IMR-90 (cell line): ENCODE measurements at regions not wholly inside any gene's neighbourhood (a gene's known extent, or its start where the extent isn't known, plus 50 kb on each side); places are given as distances from the start of the nearest gene placed in this dataset.

Source experiments
- ATAC-seq: fragments of 200-7000 bp; cut with Tn5 transposase; 2 replicates; pipeline ENCODE4 v1.9.1; 2020; ENCODE audit warnings: low read depth, mild to moderate bottlenecking, moderate library complexity
- BruUV-seq: library from RNA; stranded (reverse); fragments of 400-500 nt; replicated peaks from 2 replicates; lab custom pipeline; 2021; lab: Mats Ljungman, UMichigan
- CTCF ChIA-PET: fragments of 300-600 bp; formaldehyde crosslinking; extraction: SDS; loops from one replicate; lab custom pipeline; 2021; ENCODE audit warnings: antibody characterized with exemption; lab: Yijun Ruan, JAX
- POLR2A ChIA-PET: fragments of 300-600 bp; sonication (Branson Sonifier 250); formaldehyde crosslinking; loops from one replicate; lab custom pipeline; 2022; ENCODE audit warnings: antibody characterized with exemption; ENCODE audit not compliant: unreplicated experiment; lab: Charles Lee
- DNase-seq: peaks from one replicate; pipeline ENCODE4 v3.0.0; 2013
- H2AFZ ChIP-seq: replicated peaks from 2 replicates; pipeline ENCODE3; 2013; ENCODE audit warnings: low read length, mild to moderate bottlenecking; ENCODE audit not compliant: poor library complexity
- H2AK5ac ChIP-seq: 2 replicates; pipeline ENCODE4 v1.6.1; 2013; ENCODE audit warnings: low read depth, low read length, inconsistent platforms
- H2AK9ac ChIP-seq: replicated peaks from 2 replicates; pipeline ENCODE3; 2013; ENCODE audit warnings: mild to moderate bottlenecking, low read depth, low read length, moderate library complexity; ENCODE audit not compliant: poor library complexity
- H2BK120ac ChIP-seq: 2 replicates; pipeline ENCODE4 v1.6.1; 2013; ENCODE audit warnings: low read depth, low read length, inconsistent platforms
- H2BK15ac ChIP-seq: 3 replicates; pipeline ENCODE4 v1.6.1; 2013; ENCODE audit warnings: low read depth, low read length, inconsistent platforms
- H2BK20ac ChIP-seq: 2 replicates; pipeline ENCODE4 v1.6.1; 2013; ENCODE audit warnings: low read depth, mild to moderate bottlenecking, inconsistent platforms, low read length, moderate library complexity
- H2BK5ac ChIP-seq: 2 replicates; pipeline ENCODE4 v1.6.1; 2013; ENCODE audit warnings: mild to moderate bottlenecking, low read depth, low read length, inconsistent platforms; ENCODE audit not compliant: poor library complexity, severe bottlenecking
- H3K14ac ChIP-seq: replicated peaks from 2 replicates; pipeline ENCODE4 v1.6.1; 2013; ENCODE audit warnings: low read depth, low read length, inconsistent platforms
- H3K18ac ChIP-seq: 2 replicates; pipeline ENCODE4 v1.6.1; 2013; ENCODE audit warnings: low read depth, low read length, control low read depth
- H3K23ac ChIP-seq: 2 replicates; pipeline ENCODE4 v1.6.1; 2013; ENCODE audit warnings: low read depth, low read length, inconsistent platforms
- H3K27ac ChIP-seq: 2 replicates; pipeline ENCODE4 v1.5.1; 2013; ENCODE audit warnings: mild to moderate bottlenecking, control low read depth, low read length; ENCODE audit not compliant: insufficient read depth
- H3K27me3 ChIP-seq: 2 replicates; pipeline ENCODE4 v1.6.1; 2013; ENCODE audit warnings: low read length; ENCODE audit not compliant: control insufficient read depth, insufficient read depth
- H3K36me3 ChIP-seq: 2 replicates; pipeline ENCODE4 v1.6.1; 2013; ENCODE audit warnings: low read length, mixed read lengths; ENCODE audit not compliant: control insufficient read depth, insufficient read depth
- H3K4ac ChIP-seq: 2 replicates; pipeline ENCODE4 v1.6.1; 2013; ENCODE audit warnings: low read depth, low read length, inconsistent platforms
- H3K4me1 ChIP-seq: 2 replicates; pipeline ENCODE4 v1.6.1; 2013; ENCODE audit warnings: low read length, mixed read lengths; ENCODE audit not compliant: control insufficient read depth, insufficient read depth
- H3K4me2 ChIP-seq: 2 replicates; pipeline ENCODE4 v1.6.1; 2013; ENCODE audit warnings: low read depth, mild to moderate bottlenecking, control low read depth, low read length, moderate library complexity
- H3K4me3 ChIP-seq: 2 replicates; pipeline ENCODE4 v1.5.1; 2013; ENCODE audit warnings: low read depth, mild to moderate bottlenecking, control low read depth, low read length, moderate library complexity; ENCODE audit not compliant: insufficient read depth
- H3K56ac ChIP-seq: 2 replicates; pipeline ENCODE4 v1.6.1; 2013; ENCODE audit warnings: low read length, inconsistent platforms; ENCODE audit not compliant: insufficient read depth; ENCODE audit errors: extremely low read depth
- H3K79me1 ChIP-seq, 2 experiments: 2 replicates each; pipeline ENCODE4 v1.6.1; 2013; ENCODE audit warnings: low read length in 2 of 2, inconsistent platforms in 1 of 2, low read depth in 1 of 2
- H3K9ac ChIP-seq: 2 replicates; pipeline ENCODE4 v1.6.1; 2013; ENCODE audit warnings: low read depth, low read length, control low read depth
- H3K9me1 ChIP-seq: 2 replicates; pipeline ENCODE4 v1.6.1; 2013; ENCODE audit warnings: low read length, inconsistent platforms; ENCODE audit not compliant: insufficient read depth
- H3K9me3 ChIP-seq: 2 replicates; pipeline ENCODE4 v1.6.1; 2013; ENCODE audit warnings: low read length; ENCODE audit not compliant: control insufficient read depth, insufficient read depth
- H4K20me1 ChIP-seq: 2 replicates; pipeline ENCODE4 v1.6.1; 2013; ENCODE audit warnings: low read length, inconsistent platforms; ENCODE audit not compliant: insufficient read depth
- H4K5ac ChIP-seq: 2 replicates; pipeline ENCODE4 v1.6.1; 2013; ENCODE audit warnings: mild to moderate bottlenecking, low read depth, low read length, control low read depth
- H4K8ac ChIP-seq, 2 experiments: 2 replicates each; pipeline ENCODE4 v1.6.1; 2013; ENCODE audit warnings: low read depth in 2 of 2, low read length in 2 of 2, control low read depth in 1 of 2, inconsistent platforms in 1 of 2
- H4K91ac ChIP-seq: 2 replicates; pipeline ENCODE4 v1.6.1; 2013; ENCODE audit warnings: low read depth, low read length, inconsistent platforms; ENCODE audit not compliant: insufficient read depth
- BHLHE40 ChIP-seq: fragments of 150-350 bp; IDR thresholded peaks from 2 replicates; pipeline ENCODE4 v1.6.1; 2016; ENCODE audit warnings: mild to moderate bottlenecking, low read depth, low read length
- CEBPB ChIP-seq: IDR thresholded peaks from 2 replicates; pipeline ENCODE4 v1.6.1; 2012; ENCODE audit warnings: low read depth, low read length, improper control_type of control experiment
- CHD1 ChIP-seq: IDR thresholded peaks from 2 replicates; pipeline ENCODE4 v1.6.1; 2012; ENCODE audit warnings: low read depth, low read length, improper control_type of control experiment
- ELK1 ChIP-seq: fragments of 150-350 bp; IDR thresholded peaks from 2 replicates; pipeline ENCODE4 v1.6.1; 2016; ENCODE audit warnings: low read depth, mild to moderate bottlenecking, low read length, moderate library complexity, borderline replicate concordance
- FOS ChIP-seq: fragments of 150-350 bp; IDR thresholded peaks from 2 replicates; pipeline ENCODE4 v1.6.1; 2016; ENCODE audit warnings: low read depth, low read length
- MAFK ChIP-seq: IDR thresholded peaks from 2 replicates; pipeline ENCODE4 v1.6.1; 2012; ENCODE audit warnings: low read depth, low read length, improper control_type of control experiment
- MAZ ChIP-seq: IDR thresholded peaks from 2 replicates; pipeline ENCODE4 v1.6.1; 2012; ENCODE audit warnings: low read depth, mild to moderate bottlenecking, low read length, improper control_type of control experiment, moderate library complexity, borderline replicate concordance
- MXI1 ChIP-seq: IDR thresholded peaks from 2 replicates; pipeline ENCODE4 v1.6.1; 2012; ENCODE audit warnings: low read depth, mild to moderate bottlenecking, low read length, moderate library complexity, borderline replicate concordance
- NFE2L2 ChIP-seq: fragments of 150-350 bp; IDR thresholded peaks from 2 replicates; pipeline ENCODE4 v1.6.1; 2016; ENCODE audit warnings: low read depth, mild to moderate bottlenecking, low read length
- POLR2A ChIP-seq: IDR thresholded peaks from 2 replicates; pipeline ENCODE4 v1.6.1; 2012; ENCODE audit warnings: mild to moderate bottlenecking, low read depth, low read length
- RAD21 ChIP-seq: IDR thresholded peaks from 2 replicates; pipeline ENCODE4 v1.6.1; 2012; ENCODE audit warnings: low read length, improper control_type of control experiment
- RCOR1 ChIP-seq: IDR thresholded peaks from 2 replicates; pipeline ENCODE4 v1.6.1; 2012; ENCODE audit warnings: mild to moderate bottlenecking, low read length, improper control_type of control experiment; ENCODE audit not compliant: insufficient replicate concordance
- SMC3 ChIP-seq: fragments of 150-350 bp; IDR thresholded peaks from 2 replicates; pipeline ENCODE4 v1.6.1; 2016; ENCODE audit warnings: low read depth, mild to moderate bottlenecking, antibody characterized with exemption, low read length, moderate library complexity
- USF2 ChIP-seq: fragments of 150-350 bp; IDR thresholded peaks from 2 replicates; pipeline ENCODE4 v1.6.1; 2017; ENCODE audit warnings: mild to moderate bottlenecking, antibody characterized with exemption, low read length, low read depth
- WGBS, 2 experiments: methylation state at CpG; one replicate each; pipeline versions ENCODE4 v1.1.5 to v1.1.7; 2013; ENCODE audit warnings: missing lambda C conversion rate in 2 of 2; ENCODE audit not compliant: insufficient read length in 1 of 2; ENCODE audit errors: extremely low coverage in 2 of 2; 5-methylcytosine and 5-hydroxymethylcytosine counted together
- dilution Hi-C: fragments of 300-500 bp; cut with HindIII; formaldehyde crosslinking; loops from one replicate; pipeline ENCODE4 v1.14.3; 2018; ENCODE audit warnings: low sequenced_read_pairs; ENCODE audit not compliant: unreplicated experiment
- in situ Hi-C: fragments of 300-500 bp; cut with MboI; formaldehyde crosslinking; loops from 3 replicates; pipeline ENCODE4 v1.14.3; 2019; ENCODE audit warnings: low sequenced_read_pairs, inconsistent platforms, mixed read lengths
- intact Hi-C: fragments of 100-400 bp; cut with micrococcal nuclease; formaldehyde crosslinking; loops from 2 replicates; pipeline ENCODE4 v1.10.0; 2022
- TF ChIP-seq, protein P1 (sequence below): conservative IDR thresholded peaks from 2 replicates; pipeline ENCODE4 v1.5.1; 2012; ENCODE audit warnings: mild to moderate bottlenecking, low read depth, low read length, improper control_type of control experiment

- Histone ChIP-seq H3K23ac (no peak overlapping the region), H3K27ac (peak overlapping the region; percentile 66; the same call in 1 of the 2 replicates), H3K36me3 (no peaks in the 10 kb centered on the region), H3K9ac (no peak overlapping the region), H3K18ac (0 out of 2 replicates have a peak overlapping the region, but pooled peaks have one; percentile 14), H3K9me1 (peaks cover 9% of the 10 kb centered on the region), H3K4me2 (no peak overlapping the region), H2BK20ac (peak overlapping the region; percentile 62), H3K4ac (peak overlapping the region; percentile 31), H2AFZ (no peak overlapping the region), H2BK5ac (peak overlapping the region; percentile 79), H4K5ac (peak overlapping the region; percentile 10), H4K8ac (peak overlapping the region; percentile 25 to 31; a peak in 2 of 4 replicates), H3K4me1 (peaks cover 16% of the 10 kb centered on the region), H3K27me3 (0 out of 2 replicates have a peak, but pooled peaks cover 2% of the 10 kb centered on the region), H3K79me1 (no peaks in the 10 kb centered on the region), H2BK15ac (no peak overlapping the region), H2AK5ac (peak overlapping the region; percentile 75), H3K4me3 (no peak overlapping the region), H2AK9ac (peak overlapping the region; percentile 30), H2BK120ac (peak overlapping the region; percentile 48), H4K91ac (peak overlapping the region; percentile 38; the same call in 1 of the 2 replicates), H3K56ac (no peak overlapping the region), H3K14ac (peak overlapping the region; percentile 74; the same call in 1 of the 2 replicates), H3K9me3 (no peaks in the 10 kb centered on the region), H4K20me1 (no peaks in the 10 kb centered on the region)
- intact Hi-C loops = no loop called here
- DNase-seq = no peak
- in situ Hi-C loops = loop anchor here (10.0 kb wide), 1 partner anchor 131 kb away; no protein-coding TSS in a partner anchor
- no TSS peak for BruUV-seq
- dilution Hi-C loops = no loop called here
- 98% methylated on average over 6 of the region's 15 CpGs; no CpG with 5 or more reads in 1 of the 2 experiments for WGBS, 2 experiments
- POLR2A ChIA-PET = interaction anchor here (1.0 kb wide), 1 partner anchor 138 kb away, joined by 5 read pairs; the partner anchor contains the start of gene ID2
- CTCF ChIA-PET = interaction anchor here (0.7 kb wide), 1 partner anchor 31 kb away, joined by 3 read pairs; no protein-coding TSS in a partner anchor
- ATAC-seq = no peak
- TF ChIP-seq MAZ = no peak
- TF ChIP-seq RAD21 = no peak
- TF ChIP-seq CHD1 = no peak
- TF ChIP-seq USF2 = no peak
- no peak for TF ChIP-seq CEBPB
- no peak for TF ChIP-seq BHLHE40
- no peak for TF ChIP-seq NFE2L2
- TF ChIP-seq SMC3 = no peak
- no peak for TF ChIP-seq RCOR1
- TF ChIP-seq, protein P1, sequence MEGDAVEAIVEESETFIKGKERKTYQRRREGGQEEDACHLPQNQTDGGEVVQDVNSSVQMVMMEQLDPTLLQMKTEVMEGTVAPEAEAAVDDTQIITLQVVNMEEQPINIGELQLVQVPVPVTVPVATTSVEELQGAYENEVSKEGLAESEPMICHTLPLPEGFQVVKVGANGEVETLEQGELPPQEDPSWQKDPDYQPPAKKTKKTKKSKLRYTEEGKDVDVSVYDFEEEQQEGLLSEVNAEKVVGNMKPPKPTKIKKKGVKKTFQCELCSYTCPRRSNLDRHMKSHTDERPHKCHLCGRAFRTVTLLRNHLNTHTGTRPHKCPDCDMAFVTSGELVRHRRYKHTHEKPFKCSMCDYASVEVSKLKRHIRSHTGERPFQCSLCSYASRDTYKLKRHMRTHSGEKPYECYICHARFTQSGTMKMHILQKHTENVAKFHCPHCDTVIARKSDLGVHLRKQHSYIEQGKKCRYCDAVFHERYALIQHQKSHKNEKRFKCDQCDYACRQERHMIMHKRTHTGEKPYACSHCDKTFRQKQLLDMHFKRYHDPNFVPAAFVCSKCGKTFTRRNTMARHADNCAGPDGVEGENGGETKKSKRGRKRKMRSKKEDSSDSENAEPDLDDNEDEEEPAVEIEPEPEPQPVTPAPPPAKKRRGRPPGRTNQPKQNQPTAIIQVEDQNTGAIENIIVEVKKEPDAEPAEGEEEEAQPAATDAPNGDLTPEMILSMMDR = no peak
- no peak for TF ChIP-seq POLR2A
- no peak for TF ChIP-seq FOS
- no peak for TF ChIP-seq MAFK
- no peak for TF ChIP-seq ELK1
- no peak for TF ChIP-seq MXI1
Measured at GRCh38 chr2:8544171-8544785, 137.6 kb upstream of the ID2 start.
